HuH-7 (cell line): ENCODE measurements at regions not wholly inside any gene's neighbourhood (a gene's known extent, or its start where the extent isn't known, plus 50 kb on each side); places are given as distances from the start of the nearest gene placed in this dataset.
"Not testable (repeated sequence)": the region's sequence is repeated elsewhere in the genome, so short reads cannot be mapped to it uniquely, and the experiment has no call there.

ENCODE experiments used
- DNase-seq: peaks from one replicate; pipeline ENCODE4 v3.0.0; 2011; ENCODE audit warnings: low spot score

- no peak for DNase-seq
These were observed 492.0 kb downstream of the KIF20B start for GRCh38 chr10:90193240-90193985.

DNA sequence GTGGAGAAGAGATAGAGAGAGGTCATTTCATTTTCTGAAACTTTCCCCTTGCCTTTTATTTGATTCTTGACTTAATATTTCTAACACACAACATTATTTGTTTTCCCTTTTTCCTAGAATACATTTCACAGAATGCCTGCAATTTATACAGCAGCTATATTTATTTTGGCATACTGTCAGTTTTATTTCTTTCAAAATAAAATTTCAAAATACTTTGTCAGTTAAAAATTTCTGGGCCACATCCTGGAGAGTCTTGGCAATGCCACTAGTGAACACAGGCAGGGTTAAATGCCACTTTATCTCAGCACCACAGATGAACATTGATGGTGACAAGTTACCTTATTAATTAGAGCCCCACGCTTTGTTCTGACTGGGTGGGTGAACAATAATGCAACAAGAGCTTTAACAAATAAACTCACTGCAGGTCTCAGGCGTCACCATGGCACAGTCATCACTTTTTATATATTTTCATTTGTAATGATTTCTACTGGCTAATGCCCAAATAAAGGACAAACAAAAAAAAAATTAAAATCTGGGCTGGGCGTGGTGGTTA is 494.0 kb downstream of the KIF20B start:
- no peak for DNase-seq

GRCh38 chr10:90197766-90198165 is 496.4 kb downstream of the KIF20B start:
- no peak for DNase-seq

- DNase-seq, result no peak
These were observed 497.7 kb downstream of the KIF20B start for GRCh38 chr10:90199093-90199492.

- DNase-seq, result no peak
These were observed 498.1 kb downstream of the KIF20B start for GRCh38 chr10:90199513-90199912.

GRCh38 chr10:90204131-90204955 is 503.0 kb downstream of the KIF20B start:
- no peak for DNase-seq

DNA sequence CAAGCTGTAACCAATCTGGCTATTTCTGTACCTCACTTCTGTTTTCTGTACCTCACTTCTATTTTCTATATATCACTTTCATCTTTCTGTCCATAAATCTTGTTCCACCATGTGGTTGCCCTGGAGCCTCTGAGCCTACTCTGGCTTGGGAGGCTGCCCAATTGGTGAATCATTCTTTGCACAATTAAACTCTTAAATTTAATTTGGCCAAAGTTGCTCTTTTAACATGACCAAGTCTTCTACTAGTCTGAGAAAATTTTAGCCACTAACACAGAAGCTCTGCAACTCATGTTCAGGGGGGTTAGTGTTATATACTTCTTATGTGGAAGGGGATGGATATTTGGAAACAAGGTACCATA is 503.5 kb downstream of the KIF20B start:
- no peak for DNase-seq

DNA sequence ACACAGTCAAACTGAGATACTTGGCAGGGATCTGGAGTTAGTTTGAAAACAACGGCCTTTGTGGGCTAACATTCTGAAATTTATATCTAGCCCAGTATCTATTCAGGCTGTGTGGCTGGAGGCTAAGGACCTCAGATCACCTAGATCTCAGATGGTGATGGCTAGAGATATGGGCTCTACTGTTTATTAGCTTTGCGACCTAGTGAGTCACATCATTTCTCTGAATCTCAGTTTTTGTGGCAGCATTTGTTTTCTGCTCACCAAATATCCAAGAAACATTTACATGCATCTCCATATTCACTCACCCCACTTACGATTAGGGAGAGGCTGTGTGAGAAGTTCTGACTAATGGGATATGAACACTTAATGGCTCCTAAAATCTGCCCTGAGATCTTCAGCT is 503.9 kb downstream of the KIF20B start:
- DNase-seq, result no peak

GRCh38 chr10:90213346-90213745 is 512.0 kb downstream of the KIF20B start:
- no peak for DNase-seq

DNA sequence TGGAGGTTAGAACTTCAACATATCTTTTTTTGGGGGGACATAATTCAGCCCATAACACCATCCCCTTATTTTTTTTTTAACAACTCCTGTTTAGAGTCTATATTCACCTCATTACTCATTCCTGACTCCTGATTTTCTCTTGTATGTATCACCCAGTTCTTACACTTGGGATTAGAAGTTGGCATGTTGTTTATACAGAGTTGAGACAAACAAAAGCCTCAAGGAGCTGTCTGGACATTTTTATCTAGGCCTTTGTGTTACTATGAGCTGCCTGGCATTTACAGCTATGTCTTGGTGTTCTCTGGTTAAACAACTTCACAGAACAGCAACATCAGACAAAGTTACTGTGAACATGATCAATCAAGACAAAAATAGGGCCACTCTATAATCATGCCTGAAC is 517.5 kb downstream of the KIF20B start:
- no peak for DNase-seq

DNA sequence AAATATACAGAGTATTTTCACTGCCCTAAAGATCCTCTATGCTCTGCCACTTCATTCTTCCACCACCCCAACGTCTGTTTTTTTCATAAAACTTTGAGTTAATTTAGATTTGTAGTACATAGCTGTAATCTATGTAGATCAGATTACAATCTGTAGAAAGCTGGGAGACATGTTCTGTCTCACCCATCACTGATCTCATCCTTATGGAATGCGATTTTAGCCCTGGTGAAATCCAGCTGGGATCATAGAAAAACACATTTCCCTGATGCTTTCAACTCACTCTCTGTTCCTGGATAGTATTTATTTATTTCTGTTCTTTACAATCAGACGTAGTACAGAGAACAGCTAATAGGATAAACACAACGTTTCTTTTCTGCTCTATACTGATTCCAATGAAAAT is 521.0 kb downstream of the KIF20B start:
- DNase-seq, result no peak

GRCh38 chr10:90222939-90223338 is 521.5 kb downstream of the KIF20B start:
- DNase-seq, result no peak

- DNase-seq, result no peak
These were observed 523.6 kb downstream of the KIF20B start for GRCh38 chr10:90224791-90225566.

GRCh38 chr10:90226517-90226916 is 525.1 kb downstream of the KIF20B start:
- DNase-seq, result no peak

- DNase-seq, result no peak
These were observed 525.8 kb downstream of the KIF20B start for GRCh38 chr10:90227217-90227656.

DNA sequence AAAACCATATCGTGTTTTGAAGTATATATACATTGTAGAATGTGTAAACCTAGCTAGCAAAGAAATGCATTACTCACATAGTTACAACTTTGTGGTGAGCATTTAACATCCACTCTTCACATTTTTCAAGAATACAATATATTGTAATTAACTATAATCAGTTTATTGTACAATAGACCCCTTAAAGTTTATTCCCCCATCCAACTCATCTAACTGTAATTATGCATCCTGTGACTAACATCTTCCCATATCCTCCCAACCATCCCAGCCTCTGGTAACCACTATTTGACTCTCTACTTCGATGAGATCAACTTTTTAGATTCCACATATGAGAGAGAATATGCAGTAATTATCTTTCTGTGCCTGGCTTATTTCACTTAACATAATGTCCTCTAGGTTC is 526.4 kb downstream of the KIF20B start:
- no peak for DNase-seq

DNA sequence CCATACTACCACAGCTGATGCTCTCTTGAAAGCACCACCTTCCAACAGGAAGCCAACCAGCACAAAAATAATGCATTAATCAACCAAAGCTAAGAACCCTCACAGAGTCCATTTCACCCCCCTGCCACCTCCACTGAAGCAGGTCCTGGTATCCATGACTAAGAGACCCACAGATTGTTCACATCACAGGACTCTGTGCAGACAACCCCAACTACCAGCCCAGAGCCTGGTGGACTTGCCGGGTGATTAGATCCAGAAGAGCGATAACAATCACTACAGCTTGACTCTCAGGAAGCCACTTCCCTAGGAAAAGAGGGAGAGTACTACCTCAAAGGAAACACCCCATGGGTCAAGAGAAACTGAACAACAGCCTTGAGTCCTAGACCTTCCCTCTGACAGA is 528.1 kb downstream of the KIF20B start:
- no peak for DNase-seq

DNA sequence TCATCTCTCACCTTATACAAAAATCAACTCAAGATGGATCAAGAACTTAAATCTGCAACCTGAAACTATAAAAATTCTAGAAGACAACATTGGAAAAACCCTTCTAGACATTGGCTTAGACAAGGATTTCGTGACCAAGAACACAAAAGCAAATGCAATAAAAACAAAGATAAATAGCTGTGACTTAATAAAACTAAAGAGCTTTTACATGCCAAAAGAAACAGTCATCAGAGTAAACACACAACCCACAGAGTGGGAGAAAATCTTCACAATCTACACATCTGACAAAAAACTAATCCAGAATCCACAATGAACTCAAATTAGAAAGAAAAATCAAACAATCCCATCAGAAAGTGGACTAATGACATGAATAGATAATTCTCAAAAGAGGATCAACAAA is 532.4 kb downstream of the KIF20B start:
- not testable (repeated sequence) for DNase-seq

GRCh38 chr10:90245623-90246022 is 544.2 kb downstream of the KIF20B start:
- no peak for DNase-seq

- DNase-seq, result not testable (repeated sequence)
These were observed 549.4 kb downstream of the KIF20B start for GRCh38 chr10:90250784-90251183.

- no peak for DNase-seq
These were observed 568.3 kb downstream of the KIF20B start for GRCh38 chr10:90269699-90270098.

- DNase-seq, result no peak
These were observed 573.5 kb downstream of the KIF20B start for GRCh38 chr10:90274721-90275468.
